ENCODE measurements at regions not wholly inside any gene's neighbourhood (a gene's known extent, or its start where the extent isn't known, plus 50 kb on each side); places are given as distances from the start of the nearest gene placed in this dataset.

DNA sequence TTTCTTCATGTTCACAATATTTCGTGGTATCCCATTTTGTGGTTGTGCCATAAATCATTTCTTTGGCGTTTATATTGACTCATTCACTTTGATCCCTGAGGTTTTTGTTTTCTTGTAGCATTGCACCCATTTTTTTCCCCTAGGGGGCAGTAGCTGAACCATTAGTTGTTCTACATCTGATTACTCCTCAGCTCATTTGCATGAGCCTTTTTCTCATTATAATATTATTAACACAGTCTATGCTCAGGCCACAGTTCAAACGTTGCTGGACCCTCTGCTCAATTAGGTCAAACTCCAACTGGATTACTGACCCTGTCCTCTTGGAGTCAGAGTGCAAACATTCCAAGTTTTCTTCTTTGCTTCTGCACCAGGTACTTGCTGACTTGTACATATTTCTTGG lies 475.4 kb upstream of the SEL1L start:
- BruUV-seq (replicated peaks): no TSS peak
- TF ChIP-seq, protein P1, sequence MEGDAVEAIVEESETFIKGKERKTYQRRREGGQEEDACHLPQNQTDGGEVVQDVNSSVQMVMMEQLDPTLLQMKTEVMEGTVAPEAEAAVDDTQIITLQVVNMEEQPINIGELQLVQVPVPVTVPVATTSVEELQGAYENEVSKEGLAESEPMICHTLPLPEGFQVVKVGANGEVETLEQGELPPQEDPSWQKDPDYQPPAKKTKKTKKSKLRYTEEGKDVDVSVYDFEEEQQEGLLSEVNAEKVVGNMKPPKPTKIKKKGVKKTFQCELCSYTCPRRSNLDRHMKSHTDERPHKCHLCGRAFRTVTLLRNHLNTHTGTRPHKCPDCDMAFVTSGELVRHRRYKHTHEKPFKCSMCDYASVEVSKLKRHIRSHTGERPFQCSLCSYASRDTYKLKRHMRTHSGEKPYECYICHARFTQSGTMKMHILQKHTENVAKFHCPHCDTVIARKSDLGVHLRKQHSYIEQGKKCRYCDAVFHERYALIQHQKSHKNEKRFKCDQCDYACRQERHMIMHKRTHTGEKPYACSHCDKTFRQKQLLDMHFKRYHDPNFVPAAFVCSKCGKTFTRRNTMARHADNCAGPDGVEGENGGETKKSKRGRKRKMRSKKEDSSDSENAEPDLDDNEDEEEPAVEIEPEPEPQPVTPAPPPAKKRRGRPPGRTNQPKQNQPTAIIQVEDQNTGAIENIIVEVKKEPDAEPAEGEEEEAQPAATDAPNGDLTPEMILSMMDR (IDR thresholded peaks at IDR 0.05): peak; percentile 22; the same call in 1 of the 2 replicates
- no peak for TF ChIP-seq TCF7L2 (IDR thresholded peaks at IDR 0.05; ENCODE audit: low read depth, low read length)
- TF ChIP-seq, protein P2, sequence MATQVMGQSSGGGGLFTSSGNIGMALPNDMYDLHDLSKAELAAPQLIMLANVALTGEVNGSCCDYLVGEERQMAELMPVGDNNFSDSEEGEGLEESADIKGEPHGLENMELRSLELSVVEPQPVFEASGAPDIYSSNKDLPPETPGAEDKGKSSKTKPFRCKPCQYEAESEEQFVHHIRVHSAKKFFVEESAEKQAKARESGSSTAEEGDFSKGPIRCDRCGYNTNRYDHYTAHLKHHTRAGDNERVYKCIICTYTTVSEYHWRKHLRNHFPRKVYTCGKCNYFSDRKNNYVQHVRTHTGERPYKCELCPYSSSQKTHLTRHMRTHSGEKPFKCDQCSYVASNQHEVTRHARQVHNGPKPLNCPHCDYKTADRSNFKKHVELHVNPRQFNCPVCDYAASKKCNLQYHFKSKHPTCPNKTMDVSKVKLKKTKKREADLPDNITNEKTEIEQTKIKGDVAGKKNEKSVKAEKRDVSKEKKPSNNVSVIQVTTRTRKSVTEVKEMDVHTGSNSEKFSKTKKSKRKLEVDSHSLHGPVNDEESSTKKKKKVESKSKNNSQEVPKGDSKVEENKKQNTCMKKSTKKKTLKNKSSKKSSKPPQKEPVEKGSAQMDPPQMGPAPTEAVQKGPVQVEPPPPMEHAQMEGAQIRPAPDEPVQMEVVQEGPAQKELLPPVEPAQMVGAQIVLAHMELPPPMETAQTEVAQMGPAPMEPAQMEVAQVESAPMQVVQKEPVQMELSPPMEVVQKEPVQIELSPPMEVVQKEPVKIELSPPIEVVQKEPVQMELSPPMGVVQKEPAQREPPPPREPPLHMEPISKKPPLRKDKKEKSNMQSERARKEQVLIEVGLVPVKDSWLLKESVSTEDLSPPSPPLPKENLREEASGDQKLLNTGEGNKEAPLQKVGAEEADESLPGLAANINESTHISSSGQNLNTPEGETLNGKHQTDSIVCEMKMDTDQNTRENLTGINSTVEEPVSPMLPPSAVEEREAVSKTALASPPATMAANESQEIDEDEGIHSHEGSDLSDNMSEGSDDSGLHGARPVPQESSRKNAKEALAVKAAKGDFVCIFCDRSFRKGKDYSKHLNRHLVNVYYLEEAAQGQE (IDR thresholded peaks at IDR 0.05; ENCODE audit: insufficient read depth in 1 of 2, low read depth in 2 of 2, low read length in 1 of 2): no peak
- TF ChIP-seq SIN3A (IDR thresholded peaks at IDR 0.05; ENCODE audit: borderline replicate concordance, insufficient read depth, low read depth, low read length): no peak
- TF ChIP-seq POLR2AphosphoS5 (IDR thresholded peaks at IDR 0.05; ENCODE audit: low read depth, low read length): no peak
- H3K36me3 ChIP-seq (ENCODE audit: control insufficient read depth, insufficient read depth, low read length): no peaks in the 10 kb centered on the region
- no peaks in the 10 kb centered on the region for H3K4me1 ChIP-seq (ENCODE audit: control insufficient read depth, insufficient read depth, low read length)
- DNase-seq (ENCODE audit: low read depth, low spot score) (no peak), ATAC-seq (no peak)
- CTCF ChIA-PET: no interaction called here
- H3K27ac ChIP-seq (ENCODE audit: low read length): no peak overlapping the region
- POLR2A ChIA-PET: no interaction called here
- intact Hi-C loops (cut with micrococcal nuclease; ENCODE audit: unreplicated experiment) (no loop called here), in situ Hi-C loops (cut with HindIII; ENCODE audit: low pct_unique_long_range_greater_than_20kb, low sequenced_read_pairs) (no loop called here)
- H3K4me3 ChIP-seq (ENCODE audit: low read depth in 2 of 2, low read length in 2 of 2): no peak overlapping the region
- H3K27me3 ChIP-seq (ENCODE audit: control insufficient read depth, insufficient read depth, low read length): no peaks in the 10 kb centered on the region
- H3K9me3 ChIP-seq (ENCODE audit: control insufficient read depth, insufficient read depth, low read depth, low read length): no peaks in the 10 kb centered on the region

DNA sequence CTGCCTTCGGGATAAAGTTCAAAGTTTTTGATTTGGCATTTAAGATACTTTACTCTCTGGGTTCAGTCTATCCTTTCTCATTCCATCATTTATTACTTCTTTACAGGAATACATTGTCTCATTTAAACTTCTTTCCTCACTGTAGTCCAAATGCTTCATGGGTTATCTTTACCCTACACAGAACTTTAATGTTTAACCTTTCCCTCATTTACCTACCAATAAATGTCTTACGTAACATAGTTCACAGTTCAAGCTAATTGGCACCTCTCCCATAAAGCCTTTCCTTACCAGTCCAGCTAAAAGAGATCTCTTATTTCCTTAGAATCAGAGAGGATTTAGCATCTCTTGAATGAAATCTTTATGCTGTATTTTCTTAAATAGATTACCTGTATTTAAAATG lies 476.3 kb upstream of the SEL1L start:
- H3K27me3 ChIP-seq (ENCODE audit: control insufficient read depth, insufficient read depth, low read length): no peaks in the 10 kb centered on the region
- no peak overlapping the region for H3K27ac ChIP-seq (ENCODE audit: low read length)
- ATAC-seq: no peak
- no peak overlapping the region for H3K4me3 ChIP-seq (ENCODE audit: low read depth in 2 of 2, low read length in 2 of 2)
- no peaks in the 10 kb centered on the region for H3K4me1 ChIP-seq (ENCODE audit: control insufficient read depth, insufficient read depth, low read length)
- CTCF ChIA-PET: no interaction called here
- no peak for DNase-seq (ENCODE audit: low read depth, low spot score)
- H3K9me3 ChIP-seq (ENCODE audit: control insufficient read depth, insufficient read depth, low read depth, low read length): no peaks in the 10 kb centered on the region
- intact Hi-C loops (cut with micrococcal nuclease; ENCODE audit: unreplicated experiment) (no loop called here), in situ Hi-C loops (cut with HindIII; ENCODE audit: low pct_unique_long_range_greater_than_20kb, low sequenced_read_pairs) (no loop called here)
- TF ChIP-seq, protein P2 (IDR thresholded peaks at IDR 0.05; ENCODE audit: insufficient read depth in 1 of 2, low read depth in 2 of 2, low read length in 1 of 2): no peak
- TF ChIP-seq TCF7L2 (IDR thresholded peaks at IDR 0.05; ENCODE audit: low read depth, low read length): no peak
- TF ChIP-seq, protein P1 (IDR thresholded peaks at IDR 0.05): no peak
- TF ChIP-seq POLR2AphosphoS5 (IDR thresholded peaks at IDR 0.05; ENCODE audit: low read depth, low read length): no peak
- no peak for TF ChIP-seq SIN3A (IDR thresholded peaks at IDR 0.05; ENCODE audit: borderline replicate concordance, insufficient read depth, low read depth, low read length)
- POLR2A ChIA-PET: no interaction called here
- no TSS peak for BruUV-seq (replicated peaks)
- no peaks in the 10 kb centered on the region for H3K36me3 ChIP-seq (ENCODE audit: control insufficient read depth, insufficient read depth, low read length)
